Neural cell (in vitro differentiated cells): ENCODE measurements at regions not wholly inside any gene's neighbourhood (a gene's known extent, or its start where the extent isn't known, plus 50 kb on each side); places are given as distances from the start of the nearest gene placed in this dataset.

Experiments used
- H2AFZ ChIP-seq: fragments of 200-600, 300-800 bp; sonication (generic), shearing (Covaris generic); 2 replicates; pipeline ENCODE4 v1.6.0; 2014; ENCODE audit warnings: low read depth, mild to moderate bottlenecking, antibody characterized with exemption, low read length, moderate library complexity
- H3F3A ChIP-seq: fragments of 200-600 bp; shearing (Covaris generic); 2 replicates; pipeline ENCODE4 v1.6.1; 2016; ENCODE audit warnings: mild to moderate bottlenecking, moderate library complexity, mixed read lengths, antibody characterized with exemption, low read length; ENCODE audit not compliant: insufficient read depth, poor library complexity, severe bottlenecking
- H3K27ac ChIP-seq: fragments of 200-600, 300-800 bp; sonication (generic), shearing (Covaris generic); 2 replicates; pipeline ENCODE4 v1.5.1; 2014; ENCODE audit warnings: mild to moderate bottlenecking, low read length, moderate library complexity
- H3K27me3 ChIP-seq: fragments of 300-800, 200-600 bp; sonication (generic), shearing (Covaris generic); 2 replicates; pipeline ENCODE4 v1.6.0; 2014; ENCODE audit warnings: mild to moderate bottlenecking, low read depth, low read length, moderate library complexity; ENCODE audit not compliant: insufficient read depth
- H3K36me3 ChIP-seq: fragments of 300-800, 200-600 bp; sonication (generic), shearing (Covaris generic); 2 replicates; pipeline ENCODE4 v1.5.1; 2014; ENCODE audit warnings: mild to moderate bottlenecking, antibody characterized with exemption, low read length, moderate library complexity; ENCODE audit not compliant: insufficient read depth
- H3K4me2 ChIP-seq: fragments of 300-800, 200-600 bp; sonication (generic), shearing (Covaris generic); 2 replicates; pipeline ENCODE4 v1.6.0; 2014; ENCODE audit warnings: mild to moderate bottlenecking, low read length
- H3K4me3 ChIP-seq: fragments of 300-800, 200-600 bp; sonication (generic), shearing (Covaris generic); 2 replicates; pipeline ENCODE4 v1.5.1; 2014; ENCODE audit warnings: mild to moderate bottlenecking, low read length, moderate library complexity
- H3K79me2 ChIP-seq: fragments of 200-600 bp; shearing (Covaris generic); replicated peaks from 2 replicates; pipeline ENCODE4 v1.6.0; 2014; ENCODE audit warnings: mild to moderate bottlenecking, low read length, moderate library complexity; ENCODE audit not compliant: insufficient read depth
- H3K9ac ChIP-seq: fragments of 300-800, 200-600 bp; sonication (generic), shearing (Covaris generic); 2 replicates; pipeline ENCODE4 v1.6.1; 2016; ENCODE audit warnings: mild to moderate bottlenecking, low read length, mixed read lengths
- H3K9me2 ChIP-seq: fragments of 200-600 bp; shearing (Covaris generic); 2 replicates; pipeline ENCODE4 v1.6.1; 2016; ENCODE audit warnings: mild to moderate bottlenecking, low read length, mixed read lengths; ENCODE audit not compliant: insufficient read depth
- H3K9me3 ChIP-seq: fragments of 200-600, 300-800 bp; sonication (generic), shearing (Covaris generic); 2 replicates; pipeline ENCODE4 v1.6.1; 2016; ENCODE audit warnings: mild to moderate bottlenecking, mixed run types, low read length, moderate library complexity, mixed read lengths
- H4K20me1 ChIP-seq: fragments of 200-600 bp; shearing (Covaris generic); 2 replicates; pipeline ENCODE4 v1.6.1; 2016; ENCODE audit warnings: mild to moderate bottlenecking, mixed run types; ENCODE audit not compliant: insufficient read depth
- EP300 ChIP-seq: fragments of 450-650 bp; conservative IDR thresholded peaks from 2 replicates; pipeline ENCODE4 v1.6.1; 2014; ENCODE audit warnings: antibody characterized with exemption, mild to moderate bottlenecking, moderate library complexity; ENCODE audit not compliant: poor library complexity, severe bottlenecking
- EZH2 ChIP-seq: fragments of 200-600, 300-800 bp; shearing (Covaris generic), sonication (generic); IDR thresholded peaks from 2 replicates; pipeline ENCODE4 v1.6.1; 2014; ENCODE audit warnings: antibody characterized with exemption, low read length, borderline replicate concordance, mild to moderate bottlenecking; ENCODE audit not compliant: insufficient read depth, poor library complexity, severe bottlenecking
- MXI1 ChIP-seq: fragments of 450-650 bp; conservative IDR thresholded peaks from 2 replicates; pipeline ENCODE4 v1.6.1; 2014; ENCODE audit warnings: antibody characterized with exemption, mild to moderate bottlenecking; ENCODE audit not compliant: poor library complexity, severe bottlenecking
- POLR2AphosphoS5 ChIP-seq: IDR thresholded peaks from 2 replicates; pipeline ENCODE4 v1.6.1; 2012
- RAD21 ChIP-seq: fragments of 450-650 bp; conservative IDR thresholded peaks from 2 replicates; pipeline ENCODE4 v1.6.1; 2014; ENCODE audit warnings: antibody characterized with exemption, mild to moderate bottlenecking, moderate library complexity
- SMC3 ChIP-seq: fragments of 450-650 bp; conservative IDR thresholded peaks from 2 replicates; pipeline ENCODE4 v1.6.1; 2014; ENCODE audit warnings: antibody characterized with exemption, mild to moderate bottlenecking, moderate library complexity; ENCODE audit not compliant: poor library complexity
- TAF1 ChIP-seq: IDR thresholded peaks from 2 replicates; pipeline ENCODE4 v1.6.1; 2012; ENCODE audit warnings: low read depth
- TF ChIP-seq, protein P1 (sequence below): IDR thresholded peaks from 2 replicates; pipeline ENCODE4 v1.6.1; 2012; ENCODE audit warnings: borderline replicate concordance
- TF ChIP-seq, protein P2 (sequence below): fragments of 450-650 bp; IDR thresholded peaks from 2 replicates; pipeline ENCODE4 v1.5.1; 2014; ENCODE audit warnings: antibody characterized with exemption, mild to moderate bottlenecking, moderate library complexity; ENCODE audit not compliant: poor library complexity, severe bottlenecking

DNA sequence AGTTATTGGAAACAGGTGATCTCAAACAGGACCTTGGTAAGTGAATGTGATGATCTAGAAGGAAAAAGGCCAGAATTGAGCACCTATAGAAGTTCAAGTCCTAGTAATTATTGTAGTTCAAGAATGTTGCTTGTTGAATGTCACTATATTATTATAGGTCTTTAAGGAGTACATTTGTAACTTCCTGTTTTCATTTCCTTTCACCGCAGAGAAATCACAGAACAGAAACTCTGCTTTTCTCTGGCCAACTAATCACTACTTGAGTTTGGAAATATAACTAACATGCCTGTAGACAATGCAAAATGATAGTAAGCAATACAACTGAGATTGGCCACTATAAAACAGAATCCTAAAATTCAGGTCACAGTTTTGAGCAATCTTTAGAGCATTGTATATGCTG lies 61.8 kb upstream of the EFEMP1 start:
- Histone ChIP-seq H3K4me2 (no peak overlapping the region), H3K27me3 (no peaks in the 10 kb centered on the region), H3K9ac (no peak overlapping the region), H3K79me2 (no peaks in the 10 kb centered on the region), H3K9me3 (no peaks in the 10 kb centered on the region), H2AFZ (no peak overlapping the region), H3K27ac (no peak overlapping the region), H3K9me2 (no peaks in the 10 kb centered on the region), H3F3A (no peaks in the 10 kb centered on the region), H3K4me3 (no peak overlapping the region), H4K20me1 (no peaks in the 10 kb centered on the region), H3K36me3 (no peaks in the 10 kb centered on the region)
- TF ChIP-seq RAD21 (no peak), POLR2AphosphoS5 (no peak), EP300 (no peak), SMC3 (no peak), TAF1 (no peak), EZH2 (no peak), MXI1 (no peak)
- TF ChIP-seq, protein P1, sequence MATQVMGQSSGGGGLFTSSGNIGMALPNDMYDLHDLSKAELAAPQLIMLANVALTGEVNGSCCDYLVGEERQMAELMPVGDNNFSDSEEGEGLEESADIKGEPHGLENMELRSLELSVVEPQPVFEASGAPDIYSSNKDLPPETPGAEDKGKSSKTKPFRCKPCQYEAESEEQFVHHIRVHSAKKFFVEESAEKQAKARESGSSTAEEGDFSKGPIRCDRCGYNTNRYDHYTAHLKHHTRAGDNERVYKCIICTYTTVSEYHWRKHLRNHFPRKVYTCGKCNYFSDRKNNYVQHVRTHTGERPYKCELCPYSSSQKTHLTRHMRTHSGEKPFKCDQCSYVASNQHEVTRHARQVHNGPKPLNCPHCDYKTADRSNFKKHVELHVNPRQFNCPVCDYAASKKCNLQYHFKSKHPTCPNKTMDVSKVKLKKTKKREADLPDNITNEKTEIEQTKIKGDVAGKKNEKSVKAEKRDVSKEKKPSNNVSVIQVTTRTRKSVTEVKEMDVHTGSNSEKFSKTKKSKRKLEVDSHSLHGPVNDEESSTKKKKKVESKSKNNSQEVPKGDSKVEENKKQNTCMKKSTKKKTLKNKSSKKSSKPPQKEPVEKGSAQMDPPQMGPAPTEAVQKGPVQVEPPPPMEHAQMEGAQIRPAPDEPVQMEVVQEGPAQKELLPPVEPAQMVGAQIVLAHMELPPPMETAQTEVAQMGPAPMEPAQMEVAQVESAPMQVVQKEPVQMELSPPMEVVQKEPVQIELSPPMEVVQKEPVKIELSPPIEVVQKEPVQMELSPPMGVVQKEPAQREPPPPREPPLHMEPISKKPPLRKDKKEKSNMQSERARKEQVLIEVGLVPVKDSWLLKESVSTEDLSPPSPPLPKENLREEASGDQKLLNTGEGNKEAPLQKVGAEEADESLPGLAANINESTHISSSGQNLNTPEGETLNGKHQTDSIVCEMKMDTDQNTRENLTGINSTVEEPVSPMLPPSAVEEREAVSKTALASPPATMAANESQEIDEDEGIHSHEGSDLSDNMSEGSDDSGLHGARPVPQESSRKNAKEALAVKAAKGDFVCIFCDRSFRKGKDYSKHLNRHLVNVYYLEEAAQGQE: no peak
- TF ChIP-seq, protein P2, sequence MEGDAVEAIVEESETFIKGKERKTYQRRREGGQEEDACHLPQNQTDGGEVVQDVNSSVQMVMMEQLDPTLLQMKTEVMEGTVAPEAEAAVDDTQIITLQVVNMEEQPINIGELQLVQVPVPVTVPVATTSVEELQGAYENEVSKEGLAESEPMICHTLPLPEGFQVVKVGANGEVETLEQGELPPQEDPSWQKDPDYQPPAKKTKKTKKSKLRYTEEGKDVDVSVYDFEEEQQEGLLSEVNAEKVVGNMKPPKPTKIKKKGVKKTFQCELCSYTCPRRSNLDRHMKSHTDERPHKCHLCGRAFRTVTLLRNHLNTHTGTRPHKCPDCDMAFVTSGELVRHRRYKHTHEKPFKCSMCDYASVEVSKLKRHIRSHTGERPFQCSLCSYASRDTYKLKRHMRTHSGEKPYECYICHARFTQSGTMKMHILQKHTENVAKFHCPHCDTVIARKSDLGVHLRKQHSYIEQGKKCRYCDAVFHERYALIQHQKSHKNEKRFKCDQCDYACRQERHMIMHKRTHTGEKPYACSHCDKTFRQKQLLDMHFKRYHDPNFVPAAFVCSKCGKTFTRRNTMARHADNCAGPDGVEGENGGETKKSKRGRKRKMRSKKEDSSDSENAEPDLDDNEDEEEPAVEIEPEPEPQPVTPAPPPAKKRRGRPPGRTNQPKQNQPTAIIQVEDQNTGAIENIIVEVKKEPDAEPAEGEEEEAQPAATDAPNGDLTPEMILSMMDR: no peak

DNA sequence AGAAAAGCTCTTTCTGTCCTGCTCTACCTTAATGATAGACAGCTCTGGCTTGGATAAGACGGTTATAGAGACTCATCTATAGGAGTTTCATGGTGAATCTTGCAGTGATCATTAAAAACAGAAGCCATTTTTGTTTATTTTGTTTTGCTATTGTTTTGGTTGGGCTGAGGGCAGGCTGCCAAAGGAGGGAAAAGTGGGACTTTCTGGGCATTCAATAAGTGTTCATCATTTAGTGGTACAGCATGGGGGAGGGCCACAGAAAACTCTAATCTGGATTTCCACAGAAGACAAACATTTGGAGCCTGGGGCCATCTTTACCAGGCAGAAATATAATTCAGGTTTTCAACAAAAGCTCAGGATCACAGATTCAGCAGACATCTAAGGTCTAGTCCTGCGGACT lies 62.4 kb upstream of the EFEMP1 start:
- Histone ChIP-seq H3K9me2 (no peaks in the 10 kb centered on the region), H3F3A (no peaks in the 10 kb centered on the region), H3K79me2 (no peaks in the 10 kb centered on the region), H3K4me2 (no peak overlapping the region), H3K36me3 (no peaks in the 10 kb centered on the region), H3K4me3 (no peak overlapping the region), H4K20me1 (no peaks in the 10 kb centered on the region), H2AFZ (no peak overlapping the region), H3K27ac (no peak overlapping the region), H3K9ac (no peak overlapping the region), H3K27me3 (no peaks in the 10 kb centered on the region), H3K9me3 (no peaks in the 10 kb centered on the region)
- TF ChIP-seq EZH2: no peak
- TF ChIP-seq RAD21: no peak
- no peak for TF ChIP-seq EP300
- TF ChIP-seq, protein P2: no peak
- TF ChIP-seq MXI1: no peak
- TF ChIP-seq, protein P1: no peak
- no peak for TF ChIP-seq POLR2AphosphoS5
- TF ChIP-seq TAF1: no peak
- TF ChIP-seq SMC3: no peak
